HG03457 (cell line): ENCODE measurements at regions not wholly inside any gene's neighbourhood (a gene's known extent, or its start where the extent isn't known, plus 50 kb on each side); places are given as distances from the start of the nearest gene placed in this dataset.
"Not testable (repeated sequence)": the region's sequence is repeated elsewhere in the genome, so short reads cannot be mapped to it uniquely, and the experiment has no call there.

Source experiments
- ATAC-seq: cut with Tn5 transposase; IDR thresholded peaks from one replicate; pipeline ENCODE4 v1.9.1; 2021; ENCODE audit warnings: moderate number of reproducible peaks; ENCODE audit not compliant: unreplicated experiment

DNA sequence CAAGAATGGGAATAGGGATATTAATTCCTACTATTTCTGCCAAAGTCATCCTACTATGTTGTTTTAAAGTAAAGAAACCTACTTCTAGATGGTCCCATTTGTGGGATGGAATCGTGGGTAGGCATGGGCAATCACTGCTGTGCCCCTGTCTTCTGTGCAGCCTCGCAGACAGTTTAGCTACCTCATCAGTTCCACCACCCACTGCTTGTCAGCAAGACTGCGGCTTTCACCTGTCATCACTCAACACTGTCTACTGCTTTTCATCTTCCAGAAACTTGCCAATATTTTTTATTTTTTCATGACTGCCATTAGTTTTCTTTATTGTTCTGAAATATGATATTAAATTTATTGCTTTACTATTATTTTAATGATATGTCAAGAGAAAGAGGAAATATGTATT, 368.1 kb upstream of the KYNU start:
- ATAC-seq = no peak

DNA sequence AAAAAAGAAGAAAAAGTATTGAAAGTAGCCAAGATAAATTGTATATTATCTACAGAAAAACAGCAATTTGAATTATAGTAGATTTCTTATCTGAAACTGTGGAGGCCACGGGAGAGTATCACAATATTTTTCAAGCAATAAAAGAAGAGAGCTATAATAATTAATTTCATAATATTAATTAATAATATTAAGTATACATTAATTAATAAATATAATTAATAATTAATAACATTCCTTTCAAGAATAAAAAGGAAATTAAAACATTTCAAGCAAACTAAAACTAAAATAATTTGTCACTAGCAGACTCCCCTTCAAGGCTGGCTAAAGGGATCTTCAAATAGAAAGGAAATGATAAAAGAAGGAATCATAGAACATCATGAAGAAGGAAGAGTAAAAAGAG, 372.7 kb upstream of the KYNU start:
- ATAC-seq = no peak

GRCh38 chr2:142502402-142502801, 371.6 kb upstream of the LRP1B start:
- no peak for ATAC-seq

- no peak for ATAC-seq
Observed at GRCh38 chr2:142495141-142495540, 364.3 kb upstream of the LRP1B start.

DNA sequence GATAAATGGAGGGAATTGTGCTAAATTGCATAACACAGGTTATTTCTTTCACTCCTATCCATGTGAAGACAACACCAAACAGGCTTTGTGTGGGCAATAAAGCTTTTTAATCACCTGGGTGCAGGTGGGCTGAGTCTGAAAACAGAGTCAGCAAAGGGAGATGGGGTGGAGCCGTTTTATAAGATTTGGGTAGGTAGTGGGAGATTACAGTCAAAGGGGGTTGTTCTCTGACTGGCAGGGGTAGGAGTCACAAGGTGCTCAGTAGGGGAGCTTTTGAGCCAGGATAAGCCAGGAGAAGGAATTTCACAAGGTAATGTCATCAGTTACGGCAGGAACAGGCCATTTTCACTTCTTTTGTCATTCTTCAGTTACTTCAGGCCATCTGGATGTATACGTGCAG, 358.8 kb upstream of the LRP1B start:
- not testable (repeated sequence) for ATAC-seq

GRCh38 chr2:142484111-142484510, 353.3 kb upstream of the LRP1B start:
- ATAC-seq = no peak

DNA sequence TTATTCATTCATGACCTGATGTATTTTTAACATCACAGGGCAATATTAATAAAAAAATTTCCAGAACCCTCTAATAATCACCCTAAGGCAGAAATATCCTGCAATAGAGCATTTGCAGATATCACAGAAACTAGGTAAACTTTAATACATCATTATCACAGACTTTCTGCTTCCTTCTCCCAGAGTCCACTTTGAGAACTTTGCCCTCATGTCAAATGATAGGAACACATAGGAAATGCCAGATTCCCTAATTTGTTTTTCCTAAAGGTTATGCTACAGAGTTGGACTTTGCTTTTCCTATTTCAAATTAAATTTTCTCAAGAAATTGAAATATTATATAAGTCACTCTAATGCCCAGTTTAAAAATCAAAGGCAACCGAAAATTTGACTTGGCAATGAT, 352.8 kb upstream of the LRP1B start:
- ATAC-seq = no peak

- ATAC-seq = no peak
Observed at GRCh38 chr2:142478206-142478605, 347.4 kb upstream of the LRP1B start.

DNA sequence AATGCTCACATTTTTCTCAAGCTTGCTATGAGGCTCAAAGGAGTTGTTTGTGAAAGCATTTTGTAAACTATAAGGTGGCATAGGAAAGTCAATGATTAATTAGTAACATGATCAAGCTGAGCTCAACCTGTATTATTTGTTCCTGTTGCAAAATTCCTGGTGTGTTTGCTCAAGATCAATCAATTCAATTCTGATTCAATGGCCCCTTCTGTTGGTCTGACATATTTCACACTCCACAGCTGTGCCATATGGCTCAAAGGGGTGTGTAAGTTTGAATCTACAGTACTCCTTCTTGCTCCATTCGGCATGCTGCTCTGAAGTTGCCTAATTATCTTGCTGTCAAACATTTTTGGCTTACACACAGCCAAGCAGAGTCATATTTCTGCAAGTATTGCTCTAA, 341.6 kb upstream of the LRP1B start:
- no peak for ATAC-seq

GRCh38 chr2:142467321-142467720, 336.5 kb upstream of the LRP1B start:
- no peak for ATAC-seq

- ATAC-seq = no peak
Observed at GRCh38 chr2:142463047-142463446, 332.2 kb upstream of the LRP1B start.

DNA sequence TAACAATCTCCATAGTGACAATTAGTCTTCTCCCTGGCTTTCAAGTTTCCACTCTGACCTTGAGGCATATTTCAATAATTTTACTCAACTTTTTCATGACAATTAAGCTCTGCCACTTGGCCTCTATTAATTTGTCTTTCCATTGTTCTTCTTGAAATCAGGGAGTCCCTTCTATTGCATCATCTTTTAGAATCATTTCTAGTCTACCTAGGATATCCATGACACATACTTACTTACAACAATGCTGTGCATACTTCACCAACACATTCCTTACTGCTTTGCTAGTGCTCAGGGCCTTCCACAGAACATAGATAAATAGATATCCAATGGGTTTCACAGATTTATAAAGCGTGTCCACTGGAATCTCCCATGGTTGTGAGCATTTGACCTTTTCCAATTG, 331.5 kb upstream of the LRP1B start:
- ATAC-seq = no peak

DNA sequence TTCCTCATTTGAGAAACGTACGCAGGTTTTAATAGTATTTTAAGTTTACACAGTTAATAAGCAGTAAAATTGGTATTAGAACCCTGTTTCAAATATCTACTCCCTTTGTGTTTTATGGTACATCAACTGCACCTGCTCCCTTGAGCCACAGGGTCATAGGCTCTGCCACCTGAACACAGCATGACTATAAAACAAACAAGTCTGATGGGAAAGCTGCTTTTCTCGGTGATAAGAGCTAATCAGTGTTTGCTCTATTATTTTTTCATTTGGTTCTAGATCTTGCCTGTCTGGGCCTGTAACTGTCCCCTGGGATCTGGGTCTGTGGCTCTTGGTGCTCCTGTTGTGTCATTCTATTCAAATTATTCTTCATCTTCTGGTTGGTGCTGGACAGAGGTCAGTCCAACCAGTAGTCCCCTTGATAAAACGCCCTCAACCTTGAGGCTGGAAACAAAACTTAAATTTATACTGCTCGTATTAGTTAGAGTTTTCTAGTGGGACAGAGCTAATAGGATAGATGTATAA, 314.8 kb upstream of the LRP1B start:
- ATAC-seq = no peak

DNA sequence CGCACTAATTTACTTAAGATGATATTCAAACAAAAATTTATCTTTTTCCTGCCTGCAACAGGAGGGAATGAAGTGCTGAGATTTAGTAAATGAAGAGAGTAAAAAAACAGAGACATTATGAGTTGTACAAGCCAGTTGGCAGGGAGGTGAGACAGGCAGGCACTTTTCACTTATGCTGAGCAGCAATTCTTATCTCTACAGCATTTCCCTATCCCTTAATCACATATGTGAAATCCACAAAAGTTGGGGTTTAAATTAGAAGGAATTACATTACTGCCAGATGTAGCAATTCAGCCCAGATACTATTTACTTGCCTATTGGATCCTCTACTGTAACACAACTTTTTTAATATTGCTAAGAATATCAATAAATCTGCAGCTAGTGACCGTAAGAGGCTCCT, 314.2 kb upstream of the LRP1B start:
- no peak for ATAC-seq

DNA sequence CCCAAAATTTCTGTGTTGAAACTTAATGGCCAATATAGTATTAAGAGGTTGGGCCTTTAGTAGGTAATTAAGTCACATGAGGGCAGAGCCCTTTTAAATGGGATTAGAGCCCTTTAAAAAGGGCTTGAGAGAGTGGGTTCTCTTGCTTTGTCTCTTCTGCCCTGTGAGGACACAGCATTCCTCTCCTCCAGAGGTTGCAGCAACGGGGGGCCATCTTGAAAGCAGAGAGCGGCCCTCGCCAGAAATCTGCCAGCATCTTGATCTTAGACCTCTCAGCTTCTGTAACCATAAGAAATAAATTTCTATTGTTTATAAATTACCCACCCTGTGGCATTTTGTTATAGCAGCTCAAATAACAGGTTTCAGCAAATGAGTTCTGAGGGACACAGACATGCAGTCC, 305.0 kb upstream of the LRP1B start:
- no peak for ATAC-seq

GRCh38 chr2:142426064-142426463, 295.2 kb upstream of the LRP1B start:
- no peak for ATAC-seq

- no peak for ATAC-seq
Observed at GRCh38 chr2:142425551-142425950, 294.7 kb upstream of the LRP1B start.

DNA sequence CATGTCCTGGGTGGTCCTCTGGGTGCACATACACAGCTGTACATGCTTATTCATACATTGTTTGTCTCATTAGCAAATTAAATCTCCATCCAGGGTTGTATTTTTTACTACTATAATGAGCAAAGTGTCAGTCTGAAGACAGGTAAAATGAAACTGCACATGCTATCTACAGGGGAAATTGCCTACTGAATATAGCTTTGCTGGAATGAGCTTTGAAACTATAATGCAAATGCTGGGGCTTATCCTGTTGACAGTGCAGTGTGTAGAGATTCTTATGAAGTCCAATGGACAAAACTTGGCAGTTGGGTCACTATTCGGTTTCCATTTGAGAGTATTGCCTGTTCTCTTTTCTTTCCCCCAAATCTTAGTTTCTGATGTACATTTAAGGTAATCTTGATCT, 292.8 kb upstream of the LRP1B start:
- no peak for ATAC-seq

DNA sequence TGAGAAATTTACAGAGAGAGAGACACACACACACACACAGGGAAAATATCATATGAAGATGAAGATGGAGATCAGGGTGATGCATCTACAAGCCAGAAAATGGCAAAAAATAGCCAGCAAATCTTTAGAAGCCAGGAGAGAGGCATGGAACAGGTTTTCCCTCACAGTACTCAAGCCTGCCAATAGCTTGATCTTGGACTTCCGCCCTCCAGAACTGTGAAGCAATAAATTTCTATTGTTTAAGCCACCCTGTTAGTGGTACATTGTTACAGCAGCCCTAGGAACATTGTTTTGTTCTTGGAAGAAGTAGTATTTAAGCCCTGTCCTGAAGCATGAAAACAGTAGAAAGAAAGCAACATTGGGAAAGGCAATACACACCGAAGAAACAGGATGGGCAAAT, 292.0 kb upstream of the LRP1B start:
- ATAC-seq = no peak

DNA sequence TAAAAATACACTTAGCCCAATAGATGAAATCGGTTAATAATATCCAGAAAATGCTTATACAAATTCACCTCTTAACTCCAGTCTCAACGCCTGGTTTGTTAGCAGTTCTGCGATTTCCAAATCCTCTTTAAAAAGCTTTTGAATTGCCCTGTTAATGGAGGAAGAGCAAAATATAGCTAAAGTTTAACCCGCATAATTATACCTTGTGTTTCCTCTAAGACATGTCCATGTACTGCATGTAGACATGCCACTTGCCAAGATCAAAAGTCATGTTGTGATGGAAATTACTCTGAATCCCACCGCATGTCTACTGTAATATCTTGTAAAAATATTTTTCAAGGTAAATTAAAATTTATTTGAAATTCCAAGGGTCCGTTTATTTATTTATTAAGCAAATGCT, 291.2 kb upstream of the LRP1B start:
- ATAC-seq = no peak

GRCh38 chr2:142418699-142419098, 287.9 kb upstream of the LRP1B start:
- not testable (repeated sequence) for ATAC-seq

DNA sequence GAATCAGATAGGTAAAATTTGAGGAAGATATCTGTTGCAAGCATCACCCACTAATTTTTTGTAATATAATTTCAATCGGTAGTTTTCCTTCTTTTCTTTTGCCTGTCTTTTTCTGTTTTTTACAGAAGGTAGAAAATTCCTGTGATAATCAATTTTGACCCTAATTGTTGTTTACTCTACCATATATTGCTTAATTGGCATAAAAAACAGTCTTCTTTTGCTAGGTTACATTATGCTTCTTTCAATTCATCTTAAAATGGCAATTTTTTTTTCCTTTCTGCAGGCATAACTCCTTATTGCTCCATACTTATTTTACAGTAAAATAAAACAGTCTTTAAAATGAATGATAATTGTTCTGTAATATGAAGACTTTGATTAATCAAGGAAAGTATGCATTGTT, 286.2 kb upstream of the LRP1B start:
- no peak for ATAC-seq

DNA sequence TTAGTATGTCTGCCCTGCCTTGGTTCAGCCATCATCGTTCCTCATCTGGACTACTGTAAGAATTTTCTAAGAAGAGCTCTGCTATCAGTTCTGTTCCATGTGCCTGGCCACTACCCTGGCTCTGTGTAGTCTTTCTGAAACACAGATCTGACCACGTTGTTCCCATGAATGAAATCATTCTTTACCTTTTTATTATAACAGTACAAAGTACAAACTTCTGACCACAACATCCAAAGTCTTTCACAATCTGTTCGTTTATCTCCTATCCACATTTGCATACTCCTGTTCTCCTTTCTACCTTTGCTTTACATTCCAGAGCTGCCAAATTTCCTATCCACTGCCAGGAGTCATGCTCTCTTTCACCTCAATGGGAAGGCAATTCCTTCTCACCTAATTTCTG, 284.6 kb upstream of the LRP1B start:
- ATAC-seq = no peak

GRCh38 chr2:142398212-142398611, 267.4 kb upstream of the LRP1B start:
- ATAC-seq = no peak
